ENCODE measurements at regions not wholly inside any gene's neighbourhood (a gene's known extent, or its start where the extent isn't known, plus 50 kb on each side); places are given as distances from the start of the nearest gene placed in this dataset.

- POLR2A ChIA-PET = interaction anchor here (0.5 kb wide), 1 partner anchor 50 kb away, joined by 3 read pairs; no protein-coding TSS in a partner anchor
- Histone ChIP-seq H3K9me2 (ENCODE audit: insufficient read depth) (no peaks in the 10 kb centered on the region), H3K4me3 (replicated peaks in 1 of 2; ENCODE audit: low read depth in 1 of 2, low read length in 2 of 2) (no peak overlapping the region), H3K9me3 (ENCODE audit: control insufficient read depth in 1 of 2, insufficient read depth in 1 of 2, low read depth in 1 of 2, low read length in 2 of 2) (peaks cover 12 to 15% of the 10 kb centered on the region in 2 experiments; a peak in 2 of 4 replicates), H3K4me1 (ENCODE audit: control insufficient read depth in 1 of 2, insufficient read depth in 2 of 2, low read length in 2 of 2) (no peaks in the 10 kb centered on the region), H3K27ac (ENCODE audit: low read depth, low read length) (no peak overlapping the region), H3K27me3 (ENCODE audit: insufficient read depth, low read length) (no peaks in the 10 kb centered on the region), H4K20me1 (ENCODE audit: insufficient read depth) (no peaks in the 10 kb centered on the region), H3K4me2 (ENCODE audit: low read length) (no peak overlapping the region), H3K9ac (ENCODE audit: low read length) (no peak overlapping the region), H2AFZ (ENCODE audit: low read depth, low read length, poor library complexity, severe bottlenecking) (no peak overlapping the region), H3K79me2 (ENCODE audit: insufficient read depth, low read length) (no peaks in the 10 kb centered on the region), H3K36me3 (ENCODE audit: control insufficient read depth in 1 of 2, insufficient read depth in 2 of 2, low read length in 2 of 2) (no peaks in the 10 kb centered on the region)
- BruUV-seq (replicated peaks) = no TSS peak
- CTCF ChIA-PET = no interaction called here
- DNase-seq (ENCODE audit: low read depth, low spot score) (no peak), ATAC-seq (no peak)
- RAD21 ChIA-PET (ENCODE audit: low non-redundant PET in 1 of 2, low total read pairs in 2 of 2, uncharacterized antibody in 2 of 2, unreplicated experiment in 2 of 2) = no interaction called here
- no peak for TF ChIP-seq CBX3 (IDR thresholded peaks at IDR 0.05; ENCODE audit: low read depth)
- no peak for TF ChIP-seq SIN3A (IDR thresholded peaks at IDR 0.05; ENCODE audit: low read depth)
- TF ChIP-seq ATF3 (IDR thresholded peaks at IDR 0.05) = no peak
- TF ChIP-seq CEBPB (IDR thresholded peaks at IDR 0.05; ENCODE audit: low read depth) = no peak
- TF ChIP-seq MAX (IDR thresholded peaks at IDR 0.05) = no peak
- TF ChIP-seq EZH2 (IDR thresholded peaks at IDR 0.05) = no peak
- no peak for TF ChIP-seq POLR2AphosphoS5 (IDR thresholded peaks at IDR 0.05; ENCODE audit: low read depth, low read length)
- TF ChIP-seq ZNF274 (IDR thresholded peaks at IDR 0.05; ENCODE audit: low read depth, low read length) = no peak
- TF ChIP-seq SP1 (IDR thresholded peaks at IDR 0.05; ENCODE audit: low read depth) = no peak
- TF ChIP-seq YY1 (IDR thresholded peaks at IDR 0.05; ENCODE audit: extremely low read depth, insufficient replicate concordance, low read depth, low read length) = no peak
- TF ChIP-seq ELF1 (IDR thresholded peaks at IDR 0.05; ENCODE audit: borderline replicate concordance, low read depth) = no peak
- TF ChIP-seq ZBTB33 (IDR thresholded peaks at IDR 0.05; ENCODE audit: extremely low read depth, insufficient replicate concordance, low read length) = no peak
- no peak for TF ChIP-seq POLR2A (IDR thresholded peaks at IDR 0.05; ENCODE audit: borderline replicate concordance, extremely low read depth, insufficient read depth, insufficient read length)
- no peak for TF ChIP-seq ZFX (IDR thresholded peaks at IDR 0.05)
- intact Hi-C loops (cut with micrococcal nuclease) = no loop called here
These were observed 262.2 kb upstream of the CELF2 start for GRCh38 chr10:10755490-10755889.

All from HCT116 (cell line).